Mesenchymal stem cell (in vitro differentiated cells and primary cell): ENCODE measurements at regions not wholly inside any gene's neighbourhood (a gene's known extent, or its start where the extent isn't known, plus 50 kb on each side); places are given as distances from the start of the nearest gene placed in this dataset.

ENCODE experiments used
- DNase-seq: peaks from one replicate; pipeline ENCODE4 v3.0.0-alpha.2; 2013
- H2AFZ ChIP-seq: one replicate; pipeline ENCODE4 v1.6.1; 2013; ENCODE audit warnings: low read depth, mild to moderate bottlenecking, control low read depth, inconsistent platforms, low read length, moderate library complexity
- H2AK5ac ChIP-seq: 2 replicates; pipeline ENCODE4 v1.6.1; 2013; ENCODE audit warnings: low read length, moderate library complexity, mild to moderate bottlenecking, inconsistent platforms; ENCODE audit not compliant: severe bottlenecking
- H2BK120ac ChIP-seq: one replicate; pipeline ENCODE4 v1.6.1; 2013; ENCODE audit warnings: low read depth, mild to moderate bottlenecking, inconsistent platforms, low read length, moderate library complexity
- H2BK12ac ChIP-seq, 2 experiments: one replicate each; pipeline ENCODE4 v1.6.1; 2013; ENCODE audit warnings: inconsistent platforms in 2 of 2, low read length in 2 of 2, mild to moderate bottlenecking in 2 of 2, moderate library complexity in 2 of 2, control low read depth in 1 of 2
- H2BK15ac ChIP-seq: one replicate; pipeline ENCODE4 v1.6.1; 2013; ENCODE audit warnings: mild to moderate bottlenecking, low read depth, inconsistent platforms; ENCODE audit not compliant: poor library complexity, severe bottlenecking
- H2BK5ac ChIP-seq: 2 replicates; pipeline ENCODE4 v1.6.1; 2013; ENCODE audit warnings: low read depth, mild to moderate bottlenecking, low read length, control low read depth, inconsistent platforms; ENCODE audit not compliant: poor library complexity, severe bottlenecking
- H3K14ac ChIP-seq, 2 experiments: one replicate each; pipeline ENCODE4 v1.6.1; 2013; ENCODE audit warnings: inconsistent platforms in 2 of 2, low read length in 2 of 2, control low read depth in 1 of 2, mild to moderate bottlenecking in 1 of 2, moderate library complexity in 1 of 2
- H3K18ac ChIP-seq, 2 experiments: one replicate each; pipeline ENCODE4 v1.6.1; 2013; ENCODE audit warnings: inconsistent platforms in 2 of 2, low read length in 2 of 2, control low read depth in 1 of 2, low read depth in 1 of 2, mild to moderate bottlenecking in 1 of 2
- H3K23ac ChIP-seq, 2 experiments: one replicate each; pipeline ENCODE4 v1.6.1; 2013; ENCODE audit warnings: inconsistent platforms in 2 of 2, low read length in 2 of 2, mild to moderate bottlenecking in 2 of 2, moderate library complexity in 2 of 2, control low read depth in 1 of 2
- H3K27ac ChIP-seq: 2 replicates; pipeline ENCODE4 v1.5.1; 2013; ENCODE audit warnings: mild to moderate bottlenecking, moderate library complexity, low read length, control low read depth, inconsistent platforms; ENCODE audit not compliant: poor library complexity, severe bottlenecking
- H3K27me3 ChIP-seq, 2 experiments: 2 replicates each; pipeline versions ENCODE4 v1.6.1 to v1.7.0; 2013; ENCODE audit warnings: low read length in 2 of 2, mild to moderate bottlenecking in 2 of 2, moderate library complexity in 2 of 2, control low read depth in 1 of 2, inconsistent platforms in 1 of 2; ENCODE audit not compliant: control insufficient read depth in 1 of 2, insufficient read depth in 1 of 2
- H3K36me3 ChIP-seq, 2 experiments: 2 replicates each; pipeline versions ENCODE4 v1.6.1 to v1.7.0; 2013; ENCODE audit warnings: low read length in 2 of 2, control low read depth in 1 of 2, inconsistent platforms in 1 of 2, low read depth in 1 of 2, mild to moderate bottlenecking in 1 of 2; ENCODE audit not compliant: insufficient read depth in 2 of 2, control insufficient read depth in 1 of 2
- H3K4ac ChIP-seq, 2 experiments: one replicate each; pipeline ENCODE4 v1.6.1; 2013; ENCODE audit warnings: inconsistent platforms in 2 of 2, low read length in 2 of 2, mild to moderate bottlenecking in 2 of 2, moderate library complexity in 2 of 2, control low read depth in 1 of 2, low read depth in 1 of 2
- H3K4me1 ChIP-seq: 2 replicates; pipeline ENCODE4 v1.6.1; 2013; ENCODE audit warnings: low read depth, low read length, control low read depth; ENCODE audit not compliant: control insufficient read depth, insufficient read depth
- H3K4me2 ChIP-seq: 2 replicates; pipeline ENCODE4 v1.6.1; 2013; ENCODE audit warnings: low read length, mild to moderate bottlenecking, inconsistent platforms; ENCODE audit not compliant: poor library complexity, severe bottlenecking
- H3K4me3 ChIP-seq, 2 experiments: 2 replicates each; pipeline versions ENCODE4 v1.5.1 to v1.7.0; 2013; ENCODE audit warnings: low read length in 2 of 2, mild to moderate bottlenecking in 2 of 2, control low read depth in 1 of 2, low read depth in 1 of 2; ENCODE audit not compliant: insufficient read depth in 1 of 2
- H3K79me1 ChIP-seq: replicated peaks from 2 replicates; pipeline ENCODE4 v1.6.1; 2013; ENCODE audit warnings: mild to moderate bottlenecking, control low read depth, low read length, inconsistent platforms; ENCODE audit not compliant: poor library complexity, severe bottlenecking
- H3K9ac ChIP-seq: 2 replicates; pipeline ENCODE4 v1.7.0; 2013; ENCODE audit warnings: mild to moderate bottlenecking, low read length, moderate library complexity
- H3K9me3 ChIP-seq: 2 replicates; pipeline ENCODE4 v1.7.0; 2013; ENCODE audit warnings: mild to moderate bottlenecking, low read length; ENCODE audit not compliant: control insufficient read depth
- H4K8ac ChIP-seq: one replicate; pipeline ENCODE4 v1.6.1; 2013; ENCODE audit warnings: inconsistent platforms, mild to moderate bottlenecking, low read length, moderate library complexity
- H4K91ac ChIP-seq: one replicate; pipeline ENCODE4 v1.6.1; 2013; ENCODE audit warnings: mild to moderate bottlenecking, low read length, inconsistent platforms
- WGBS: methylation state at CpG from one replicate; pipeline ENCODE4 v1.1.7; 2013; ENCODE audit warnings: mixed read lengths; 5-methylcytosine and 5-hydroxymethylcytosine counted together

DNA sequence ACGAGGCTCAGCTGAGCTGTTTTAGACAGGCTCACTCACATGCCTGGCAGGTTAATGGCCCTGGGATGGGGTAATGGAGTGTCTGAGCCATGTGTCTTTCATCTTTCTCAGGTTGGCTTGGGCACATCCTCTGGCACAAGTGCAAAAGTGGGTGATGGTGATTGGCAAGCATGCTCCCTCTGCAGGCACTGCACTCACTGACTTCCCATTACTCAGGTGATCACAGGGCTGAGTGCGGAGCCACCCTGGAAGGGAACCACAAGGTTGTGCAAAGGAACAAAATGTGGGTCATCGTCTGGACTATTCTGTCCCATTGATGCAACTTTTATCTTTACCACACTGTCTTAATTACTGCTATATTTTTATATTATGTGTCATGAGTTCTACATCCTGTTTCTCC, 244.1 kb upstream of the AKR1E2 start:
- WGBS, result 81% methylated on average over 2 of the region's 3 CpGs

DNA sequence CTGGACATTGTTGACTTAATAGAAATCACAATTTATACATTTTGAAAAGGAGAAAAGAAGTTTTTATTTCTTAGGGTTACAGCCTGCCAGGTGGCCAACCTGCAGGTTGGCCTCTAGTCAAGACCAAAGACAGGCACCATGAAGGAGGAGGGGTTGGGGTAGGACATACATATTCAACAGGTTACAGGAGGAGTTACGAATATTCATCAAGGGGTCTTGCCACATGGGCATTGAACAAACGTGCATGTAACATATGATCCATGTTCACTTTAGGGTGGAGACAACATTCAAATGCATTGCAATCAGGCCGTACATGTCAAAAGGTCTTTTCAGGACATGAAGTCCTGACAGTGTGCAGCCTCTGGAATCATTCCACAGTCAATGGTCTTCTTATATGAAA, 246.2 kb upstream of the AKR1E2 start:
- Histone ChIP-seq H3K4me3 (no peak overlapping the region), H2BK12ac (no peak overlapping the region), H2AFZ (no peak overlapping the region), H3K4me2 (no peak overlapping the region), H3K9ac (no peak overlapping the region), H3K18ac (no peak overlapping the region), H3K27ac (no peak overlapping the region), H3K14ac (no peak overlapping the region), H4K8ac (no peak overlapping the region), H2BK5ac (no peak overlapping the region), H4K91ac (no peak overlapping the region), H3K79me1 (no peaks in the 10 kb centered on the region), H3K9me3 (no peaks in the 10 kb centered on the region), H3K23ac (no peak overlapping the region), H3K4me1 (no peaks in the 10 kb centered on the region), H2BK15ac (no peak overlapping the region), H3K4ac (no peak overlapping the region), H2BK120ac (no peak overlapping the region), H3K27me3 (no peaks in the 10 kb centered on the region), H3K36me3 (no peaks in the 10 kb centered on the region), H2AK5ac (no peak overlapping the region)
- 95% methylated on average over 3 of the region's 3 CpGs for WGBS
- no peak for DNase-seq

More for the DNA sequence above, 244.1 kb upstream of the AKR1E2 start:
- DNase-seq, result no peak
- Histone ChIP-seq H3K9ac (no peak overlapping the region), H3K36me3 (no peaks in the 10 kb centered on the region), H2BK15ac (no peak overlapping the region), H2AFZ (no peak overlapping the region), H3K27ac (no peak overlapping the region), H2BK12ac (no peak overlapping the region), H3K18ac (no peak overlapping the region), H3K23ac (no peak overlapping the region), H3K4me1 (no peaks in the 10 kb centered on the region), H4K91ac (no peak overlapping the region), H3K79me1 (no peaks in the 10 kb centered on the region), H3K4me2 (no peak overlapping the region), H3K9me3 (no peaks in the 10 kb centered on the region), H4K8ac (no peak overlapping the region), H3K14ac (no peak overlapping the region), H2BK120ac (no peak overlapping the region), H3K4ac (no peak overlapping the region), H3K4me3 (no peak overlapping the region), H2AK5ac (no peak overlapping the region), H2BK5ac (no peak overlapping the region), H3K27me3 (no peaks in the 10 kb centered on the region)

DNA sequence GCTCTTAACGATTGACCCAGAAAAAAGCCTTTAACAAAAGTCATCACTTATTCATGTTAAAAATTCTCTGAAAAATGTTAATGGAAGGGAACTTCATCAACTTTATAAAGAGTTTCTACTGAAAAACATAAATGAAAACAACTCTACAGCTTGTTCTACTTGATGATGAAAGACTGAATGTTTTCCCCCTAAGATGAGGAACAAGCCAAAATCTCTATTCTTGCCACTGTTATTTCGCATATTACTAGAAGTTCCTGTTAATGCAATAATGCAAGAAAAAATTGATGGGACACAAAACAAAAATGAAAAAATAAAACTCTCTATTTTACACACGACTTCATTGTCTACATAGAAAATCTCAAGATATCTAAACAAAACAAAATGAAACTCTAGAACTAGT, 249.8 kb upstream of the AKR1E2 start:
- H3K36me3 ChIP-seq, result no peaks in the 10 kb centered on the region
- no peak overlapping the region for H3K27ac ChIP-seq
- H3K9ac ChIP-seq, result no peak overlapping the region
- WGBS, result no CpG with 5 or more reads among the region's 3 CpGs
- H3K4me2 ChIP-seq, result no peak overlapping the region
- no peaks in the 10 kb centered on the region for H3K27me3 ChIP-seq
- no peak overlapping the region for H2BK120ac ChIP-seq
- H2BK12ac ChIP-seq, result no peak overlapping the region
- no peak overlapping the region for H2BK15ac ChIP-seq
- H3K4me1 ChIP-seq, result no peaks in the 10 kb centered on the region
- no peak overlapping the region for H3K4ac ChIP-seq
- H4K8ac ChIP-seq, result no peak overlapping the region
- H4K91ac ChIP-seq, result no peak overlapping the region
- no peak overlapping the region for H2AFZ ChIP-seq
- no peak overlapping the region for H2BK5ac ChIP-seq
- no peak overlapping the region for H3K4me3 ChIP-seq
- no peak for DNase-seq
- no peak overlapping the region for H2AK5ac ChIP-seq
- no peaks in the 10 kb centered on the region for H3K79me1 ChIP-seq
- no peaks in the 10 kb centered on the region for H3K9me3 ChIP-seq
- H3K23ac ChIP-seq, result no peak overlapping the region
- H3K18ac ChIP-seq, result no peak overlapping the region
- H3K14ac ChIP-seq, result no peak overlapping the region

DNA sequence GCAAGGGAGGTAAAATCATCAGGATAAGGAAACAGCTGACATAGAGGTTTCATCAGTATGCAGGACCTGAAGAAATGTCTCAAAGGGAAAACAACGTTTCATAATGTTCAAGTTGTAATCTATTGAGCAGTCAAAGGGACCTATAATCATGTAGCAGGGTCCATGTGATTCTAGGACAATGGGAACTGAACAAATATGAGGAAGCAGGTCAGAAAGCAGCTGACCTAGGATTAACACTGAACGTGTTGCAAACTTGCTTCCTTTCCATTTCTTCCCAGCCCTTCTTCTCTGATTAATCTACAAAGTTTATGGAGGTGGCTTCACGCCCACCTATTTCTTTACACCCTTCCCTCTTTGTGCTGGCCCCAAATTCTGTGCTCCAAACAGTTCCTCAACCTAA, 256.9 kb upstream of the AKR1E2 start:
- DNase-seq, result no peak
- Histone ChIP-seq H2BK5ac (no peak overlapping the region), H3K9me3 (no peaks in the 10 kb centered on the region), H3K23ac (no peak overlapping the region), H3K36me3 (no peaks in the 10 kb centered on the region), H2AK5ac (no peak overlapping the region), H2BK15ac (no peak overlapping the region), H4K91ac (no peak overlapping the region), H3K79me1 (no peaks in the 10 kb centered on the region), H3K4me2 (no peak overlapping the region), H3K4me3 (no peak overlapping the region), H3K18ac (no peak overlapping the region), H2BK12ac (no peak overlapping the region), H3K27ac (no peak overlapping the region), H3K4me1 (no peaks in the 10 kb centered on the region), H3K27me3 (no peaks in the 10 kb centered on the region), H3K4ac (no peak overlapping the region), H2AFZ (no peak overlapping the region), H3K14ac (no peak overlapping the region), H2BK120ac (no peak overlapping the region), H4K8ac (no peak overlapping the region), H3K9ac (no peak overlapping the region)
- WGBS, result 91% methylated on average over 3 of the region's 3 CpGs
